ENCODE measurements at regions not wholly inside any gene's neighbourhood (a gene's known extent, or its start where the extent isn't known, plus 50 kb on each side); places are given as distances from the start of the nearest gene placed in this dataset.

DNA sequence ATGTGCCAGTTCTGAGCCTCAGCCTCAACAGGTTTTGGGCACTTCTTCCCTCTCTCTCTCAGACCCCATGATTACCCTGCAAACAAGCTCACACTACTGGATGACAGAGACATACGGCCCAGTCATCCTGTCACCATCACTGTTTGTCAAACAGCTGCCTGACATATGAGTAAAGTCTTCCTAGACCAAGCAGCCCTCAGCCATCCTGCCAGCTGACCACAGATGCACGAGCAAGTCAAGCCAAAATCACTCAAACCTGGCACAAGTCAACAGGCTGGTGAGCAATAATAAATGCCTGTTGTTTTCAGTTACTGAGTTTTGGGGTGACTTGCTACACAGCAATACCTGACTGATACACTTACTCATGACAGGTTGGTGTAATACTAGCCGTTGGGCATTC is 75.5 kb upstream of the KLF7 start:
- Histone ChIP-seq H3K4me3 (no peak overlapping the region), H3K27me3 (no peaks in the 10 kb centered on the region), H3K36me3 (replicated peaks in 1 of 2) (no peaks in the 10 kb centered on the region), H3K9me3 (replicated peaks in 1 of 3) (no peaks in the 10 kb centered on the region), H3K4me1 (replicated peaks in 1 of 2) (peaks cover 14 to 16% of the 10 kb centered on the region in 2 donors), H3K27ac (no peak overlapping the region)
- 79 to 91% (median 81%) methylated on average over 3 of the region's 3 CpGs for WGBS, 4 donors
- intact Hi-C loops (cut with DNase I) = no loop called here
- DNase-seq = no peak
- TF ChIP-seq POLR2A (IDR thresholded peaks at IDR 0.05) (no peak), CTCF (IDR thresholded peaks at IDR 0.05) (no peak)

GRCh38 chr2:207243601-207244000 is 77.9 kb upstream of the KLF7 start:
- no peak for DNase-seq
- TF ChIP-seq CTCF (IDR thresholded peaks at IDR 0.05) (no peak), POLR2A (IDR thresholded peaks at IDR 0.05) (no peak)
- Histone ChIP-seq H3K9me3 (replicated peaks in 1 of 3) (no peaks in the 10 kb centered on the region), H3K27me3 (no peaks in the 10 kb centered on the region), H3K36me3 (replicated peaks in 1 of 2) (no peaks in the 10 kb centered on the region), H3K4me1 (replicated peaks in 1 of 2) (peaks cover 14 to 16% of the 10 kb centered on the region in 2 donors), H3K27ac (no peak overlapping the region), H3K4me3 (no peak overlapping the region)
- 95 to 100% (median 98%) methylated on average over 1 of the region's 1 CpG for WGBS, 4 donors
- intact Hi-C loops (cut with DNase I) = no loop called here

DNA sequence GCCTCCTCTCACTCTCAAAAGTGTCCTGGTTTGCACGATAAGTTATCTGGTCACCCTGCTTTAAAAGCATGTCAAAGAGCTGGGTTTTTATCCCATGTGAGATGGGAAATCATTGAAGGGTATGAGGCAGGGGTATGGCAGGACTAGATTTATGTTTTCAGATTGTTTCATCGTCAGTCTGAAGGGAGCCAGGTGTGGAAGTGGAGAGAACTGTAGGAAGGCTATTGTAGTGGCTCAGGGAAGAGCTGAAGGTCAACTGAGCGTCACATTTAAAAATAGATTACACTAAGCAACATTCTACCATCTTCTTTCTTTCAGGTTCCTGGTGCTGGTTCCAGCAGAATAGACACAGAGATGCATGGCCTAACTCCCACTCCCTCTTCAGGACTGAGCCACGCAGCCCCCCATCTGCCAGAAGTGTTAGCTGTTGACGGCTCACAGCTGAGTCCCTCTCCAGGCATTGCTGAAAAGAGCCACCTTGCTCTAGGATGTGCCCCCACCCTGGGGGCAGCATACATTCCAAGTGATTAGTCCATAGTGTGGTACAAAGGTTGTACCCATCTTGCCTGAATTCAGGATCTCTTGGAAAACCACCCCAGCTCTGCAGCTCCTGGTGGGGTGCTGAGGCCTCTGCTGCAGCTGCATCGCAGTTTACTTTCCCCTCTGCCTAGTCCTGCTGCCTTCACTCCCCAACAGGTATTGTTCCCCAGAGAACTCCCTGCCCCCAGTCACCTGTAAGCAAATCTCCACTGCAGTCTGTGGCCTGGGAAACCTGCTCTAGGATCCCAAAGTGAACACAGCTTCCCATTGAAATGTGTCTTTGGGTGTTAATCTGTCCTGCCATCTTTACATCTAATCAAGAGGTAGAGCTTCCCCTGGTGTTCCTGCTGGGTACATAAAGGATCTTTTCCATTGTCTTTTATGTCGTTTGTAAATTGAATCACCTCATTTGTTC is 79.5 kb upstream of the KLF7 start:
- Histone ChIP-seq H3K4me1 (replicated peaks in 1 of 2) (peaks cover under 1 to 2% of the 10 kb centered on the region in 2 donors), H3K27me3 (no peaks in the 10 kb centered on the region), H3K27ac (no peak overlapping the region), H3K4me3 (no peak overlapping the region), H3K36me3 (replicated peaks in 1 of 2) (no peaks in the 10 kb centered on the region), H3K9me3 (replicated peaks in 1 of 3) (no peaks in the 10 kb centered on the region)
- TF ChIP-seq POLR2A (IDR thresholded peaks at IDR 0.05) = no peak
- TF ChIP-seq CTCF (IDR thresholded peaks at IDR 0.05) = no peak
- WGBS, 4 donors = 80 to 90% (median 83%) methylated on average over 6 to 7 of the region's 7 CpGs
- no peak for DNase-seq
- intact Hi-C loops (cut with DNase I) = no loop called here

DNA sequence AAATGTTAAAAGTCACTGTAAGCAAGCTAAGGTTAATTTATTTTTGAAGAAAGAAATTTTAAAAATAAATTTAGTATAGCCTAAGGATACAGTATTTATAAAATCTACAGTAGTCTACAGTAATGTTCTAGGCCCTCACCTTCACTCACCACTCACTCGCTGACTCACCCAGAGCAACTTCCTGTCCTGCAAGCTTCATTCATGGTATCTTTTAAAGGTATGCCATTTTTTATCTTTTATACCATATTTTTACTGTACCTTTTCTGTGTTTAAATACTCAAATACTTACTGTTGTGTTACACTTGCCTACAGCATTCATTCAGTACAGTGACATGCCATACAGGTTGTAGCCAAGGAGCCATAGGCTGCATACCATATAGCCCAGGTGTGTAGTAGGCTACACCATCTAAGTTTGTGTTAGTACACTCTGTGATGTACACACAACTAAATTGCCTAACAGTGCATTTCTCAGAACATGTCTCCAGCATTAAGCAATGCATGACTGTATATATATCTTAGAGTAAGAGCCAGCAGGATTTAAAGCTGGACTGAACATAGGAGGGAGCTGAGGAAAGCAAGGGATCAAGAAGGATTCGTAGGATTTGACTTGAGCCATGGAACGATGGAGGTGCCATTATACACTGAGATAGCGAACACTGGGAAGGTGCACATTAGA is 83.1 kb upstream of the KLF7 start:
- no peaks in the 10 kb centered on the region for H3K4me1 ChIP-seq (replicated peaks in 1 of 2)
- no peaks in the 10 kb centered on the region for H3K9me3 ChIP-seq (replicated peaks in 1 of 3)
- WGBS, 4 donors = 87 to 96% (median 94%) methylated on average over 4 of the region's 4 CpGs
- no peak for DNase-seq
- TF ChIP-seq CTCF (IDR thresholded peaks at IDR 0.05) = no peak
- TF ChIP-seq POLR2A (IDR thresholded peaks at IDR 0.05) = no peak
- H3K4me3 ChIP-seq = no peak overlapping the region
- no peak overlapping the region for H3K27ac ChIP-seq
- intact Hi-C loops (cut with DNase I) = no loop called here
- no peaks in the 10 kb centered on the region for H3K36me3 ChIP-seq (replicated peaks in 1 of 2)
- no peaks in the 10 kb centered on the region for H3K27me3 ChIP-seq

Measured in adrenal gland (tissue), 9 donors.